ENCODE measurements at regions not wholly inside any gene's neighbourhood (a gene's known extent, or its start where the extent isn't known, plus 50 kb on each side); places are given as distances from the start of the nearest gene placed in this dataset.

GRCh38 chr3:159246385-159246784, 444.5 kb downstream of the MFSD1 start:
- intact Hi-C loops (cut with DNase I) = loop anchor here in 1 of 10 donors (2.0 kb wide), 1 partner anchor 116 kb away; no protein-coding TSS in a partner anchor
- Histone ChIP-seq H3K4me3 (no peak overlapping the region), H3K4me1 (no peaks in the 10 kb centered on the region), H3K36me3 (no peaks in the 10 kb centered on the region), H3K27me3 (no peaks in the 10 kb centered on the region), H3K27ac (no peak overlapping the region), H3K9me3 (peaks cover 0 to 3% (median 0%) of the 10 kb centered on the region in 11 donors)
- no peak for TF ChIP-seq CTCF (IDR thresholded peaks at IDR 0.05)
- ATAC-seq = no peak
- no peak for DNase-seq
- 76 to 82% methylated on average over 5 of the region's 5 CpGs for WGBS, 2 donors

GRCh38 chr3:159249472-159250174, 447.8 kb downstream of the MFSD1 start:
- no peak for TF ChIP-seq CTCF (IDR thresholded peaks at IDR 0.05)
- Histone ChIP-seq H3K4me3 (no peak overlapping the region), H3K9me3 (peaks cover 0 to 21% (median 12%) of the 10 kb centered on the region in 11 donors), H3K36me3 (no peaks in the 10 kb centered on the region), H3K4me1 (no peaks in the 10 kb centered on the region), H3K27me3 (no peaks in the 10 kb centered on the region), H3K27ac (no peak overlapping the region)
- intact Hi-C loops (cut with DNase I) = no loop called here
- no peak for DNase-seq
- 58 to 66% methylated on average over 5 of the region's 5 CpGs for WGBS, 2 donors
- no peak for ATAC-seq

GRCh38 chr3:159250961-159251360, 449.1 kb downstream of the MFSD1 start:
- no peak for DNase-seq
- H3K36me3 ChIP-seq = no peaks in the 10 kb centered on the region
- H3K27me3 ChIP-seq = no peaks in the 10 kb centered on the region
- no peak for TF ChIP-seq CTCF (IDR thresholded peaks at IDR 0.05)
- H3K9me3 ChIP-seq = peaks cover 0 to 21% (median 12%) of the 10 kb centered on the region in 11 donors
- H3K4me3 ChIP-seq = no peak overlapping the region
- ATAC-seq = no peak
- 62 to 80% methylated on average over 1 of the region's 1 CpG for WGBS, 2 donors
- intact Hi-C loops (cut with DNase I) = no loop called here
- no peak overlapping the region for H3K27ac ChIP-seq
- no peaks in the 10 kb centered on the region for H3K4me1 ChIP-seq

GRCh38 chr3:159252274-159252673, 450.4 kb downstream of the MFSD1 start:
- H3K4me1 ChIP-seq = no peaks in the 10 kb centered on the region
- no peak overlapping the region for H3K27ac ChIP-seq
- TF ChIP-seq CTCF (IDR thresholded peaks at IDR 0.05) = no peak
- no peak for ATAC-seq
- peaks cover 0 to 21% (median 12%) of the 10 kb centered on the region in 11 donors for H3K9me3 ChIP-seq
- WGBS, 2 donors = 41 to 62% methylated on average over 1 of the region's 1 CpG
- intact Hi-C loops (cut with DNase I) = no loop called here
- H3K4me3 ChIP-seq = no peak overlapping the region
- H3K36me3 ChIP-seq = no peaks in the 10 kb centered on the region
- DNase-seq = no peak
- no peaks in the 10 kb centered on the region for H3K27me3 ChIP-seq
